Neural progenitor cell (in vitro differentiated cells): ENCODE measurements at regions not wholly inside any gene's neighbourhood (a gene's known extent, or its start where the extent isn't known, plus 50 kb on each side); places are given as distances from the start of the nearest gene placed in this dataset.

Experiments
- DNase-seq: peaks from one replicate; pipeline ENCODE4 v3.0.0-alpha.2; 2016; ENCODE audit warnings: low spot score
- H2AFZ ChIP-seq: fragments of 200-600 bp; sonication (generic); replicated peaks from 2 replicates; pipeline ENCODE4 v1.6.1; 2016; ENCODE audit warnings: antibody characterized with exemption
- H3F3A ChIP-seq: fragments of 200-600 bp; sonication (generic); 2 replicates; pipeline ENCODE4 v1.6.1; 2016; ENCODE audit warnings: antibody characterized with exemption, low read depth
- H3K27ac ChIP-seq: fragments of 200-600 bp; sonication (generic); 2 replicates; pipeline ENCODE4 v1.5.1; 2016; ENCODE audit warnings: mild to moderate bottlenecking
- H3K27me3 ChIP-seq: fragments of 200-600 bp; sonication (generic); 2 replicates; pipeline ENCODE4 v1.6.1; 2016; ENCODE audit warnings: mild to moderate bottlenecking, moderate library complexity
- H3K36me3 ChIP-seq: fragments of 200-600 bp; sonication (generic); 2 replicates; pipeline ENCODE4 v1.5.1; 2016
- H3K4me1 ChIP-seq: fragments of 200-600 bp; sonication (generic); 2 replicates; pipeline ENCODE4 v1.6.1; 2016; ENCODE audit warnings: mixed run types
- H3K4me2 ChIP-seq: fragments of 200-600 bp; sonication (generic); 2 replicates; pipeline ENCODE4 v1.6.1; 2016
- H3K4me3 ChIP-seq: fragments of 200-600 bp; sonication (generic); 2 replicates; pipeline ENCODE4 v1.5.1; 2016
- H3K79me2 ChIP-seq: fragments of 200-600 bp; sonication (generic); 2 replicates; pipeline ENCODE4 v1.6.1; 2016; ENCODE audit warnings: low read depth
- H3K9ac ChIP-seq: fragments of 200-600 bp; sonication (generic); 2 replicates; pipeline ENCODE4 v1.6.1; 2016
- H3K9me3 ChIP-seq: fragments of 200-600 bp; sonication (generic); 2 replicates; pipeline ENCODE4 v1.5.1; 2016; ENCODE audit warnings: low read depth
- H4K20me1 ChIP-seq: fragments of 200-600 bp; sonication (generic); 2 replicates; pipeline ENCODE4 v1.6.1; 2016; ENCODE audit warnings: low read depth
- H3K27ac Mint-ChIP-seq: 3 replicates; pipeline ENCODE4 v1.8.0; 2021; ENCODE audit warnings: mixed read lengths
- H3K27me3 Mint-ChIP-seq: 2 replicates; pipeline ENCODE4 v1.8.0; 2022; ENCODE audit warnings: low read depth, mild to moderate bottlenecking, inconsistent platforms, moderate library complexity, mixed read lengths; ENCODE audit not compliant: insufficient read depth
- H3K36me3 Mint-ChIP-seq: 3 replicates; pipeline ENCODE4 v1.8.0; 2021; ENCODE audit warnings: mixed read lengths
- H3K4me1 Mint-ChIP-seq: 3 replicates; pipeline ENCODE4 v1.8.0; 2021; ENCODE audit warnings: mixed read lengths
- H3K4me3 Mint-ChIP-seq: 3 replicates; pipeline ENCODE4 v1.8.0; 2021; ENCODE audit warnings: mild to moderate bottlenecking, moderate library complexity, mixed read lengths
- H3K9me3 Mint-ChIP-seq: 3 replicates; pipeline ENCODE4 v1.8.0; 2020; ENCODE audit warnings: mixed read lengths
- EZH2 ChIP-seq: fragments of 200-600 bp; sonication (generic); IDR thresholded peaks from 2 replicates; pipeline ENCODE4 v1.6.1; 2017; ENCODE audit warnings: antibody characterized with exemption, mild to moderate bottlenecking, moderate library complexity
- EZH2phosphoT487 ChIP-seq: fragments of 200-600 bp; sonication (generic); IDR thresholded peaks from 2 replicates; pipeline ENCODE4 v1.6.1; 2017; ENCODE audit warnings: antibody characterized with exemption
- TF ChIP-seq, protein P1 (sequence below): fragments of 200-600 bp; sonication (generic); IDR thresholded peaks from 2 replicates; pipeline ENCODE4 v1.5.1; 2017; ENCODE audit warnings: antibody characterized with exemption, mild to moderate bottlenecking

DNA sequence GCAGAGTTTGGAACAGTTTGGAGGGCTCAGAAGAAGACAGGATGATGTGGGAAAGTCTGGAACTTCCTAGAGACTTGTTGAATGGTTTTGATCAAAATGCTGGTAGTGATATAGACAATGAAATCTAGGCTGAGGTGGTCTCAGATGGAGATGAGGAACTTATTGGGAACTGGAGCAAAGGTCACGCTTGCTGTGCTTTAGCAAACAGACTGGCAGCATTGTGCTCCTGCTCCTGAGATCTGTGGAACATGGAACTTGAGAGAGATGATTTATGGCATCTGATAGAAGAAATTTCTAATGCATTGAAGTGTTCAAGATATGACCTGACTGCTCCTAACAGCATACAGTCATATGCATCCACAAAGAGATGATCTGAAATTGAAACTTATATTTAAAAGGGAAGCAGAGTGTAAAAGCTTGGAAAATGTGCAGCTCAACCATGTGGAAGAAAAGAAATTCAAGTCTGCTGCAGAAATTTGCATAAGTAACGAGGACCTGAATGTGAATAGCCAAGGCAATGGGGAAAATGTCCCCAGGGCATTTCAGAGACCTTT is 186.9 kb upstream of the PHYHIPL start:
- Histone ChIP-seq H3K4me3 (no peak overlapping the region), H3K36me3 (no peaks in the 10 kb centered on the region), H3F3A (no peaks in the 10 kb centered on the region), H3K9ac (no peak overlapping the region), H2AFZ (no peak overlapping the region), H4K20me1 (no peaks in the 10 kb centered on the region), H3K4me2 (no peak overlapping the region), H3K9me3 (no peaks in the 10 kb centered on the region), H3K27me3 (no peaks in the 10 kb centered on the region), H3K4me1 (no peaks in the 10 kb centered on the region), H3K27ac (no peak overlapping the region), H3K79me2 (no peaks in the 10 kb centered on the region)
- no peak for DNase-seq
- H3K36me3 Mint-ChIP-seq: peaks cover 4% of the 10 kb centered on the region
- TF ChIP-seq, protein P1, sequence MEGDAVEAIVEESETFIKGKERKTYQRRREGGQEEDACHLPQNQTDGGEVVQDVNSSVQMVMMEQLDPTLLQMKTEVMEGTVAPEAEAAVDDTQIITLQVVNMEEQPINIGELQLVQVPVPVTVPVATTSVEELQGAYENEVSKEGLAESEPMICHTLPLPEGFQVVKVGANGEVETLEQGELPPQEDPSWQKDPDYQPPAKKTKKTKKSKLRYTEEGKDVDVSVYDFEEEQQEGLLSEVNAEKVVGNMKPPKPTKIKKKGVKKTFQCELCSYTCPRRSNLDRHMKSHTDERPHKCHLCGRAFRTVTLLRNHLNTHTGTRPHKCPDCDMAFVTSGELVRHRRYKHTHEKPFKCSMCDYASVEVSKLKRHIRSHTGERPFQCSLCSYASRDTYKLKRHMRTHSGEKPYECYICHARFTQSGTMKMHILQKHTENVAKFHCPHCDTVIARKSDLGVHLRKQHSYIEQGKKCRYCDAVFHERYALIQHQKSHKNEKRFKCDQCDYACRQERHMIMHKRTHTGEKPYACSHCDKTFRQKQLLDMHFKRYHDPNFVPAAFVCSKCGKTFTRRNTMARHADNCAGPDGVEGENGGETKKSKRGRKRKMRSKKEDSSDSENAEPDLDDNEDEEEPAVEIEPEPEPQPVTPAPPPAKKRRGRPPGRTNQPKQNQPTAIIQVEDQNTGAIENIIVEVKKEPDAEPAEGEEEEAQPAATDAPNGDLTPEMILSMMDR: no peak
- no peak overlapping the region for H3K4me3 Mint-ChIP-seq
- no peak overlapping the region for H3K27ac Mint-ChIP-seq
- H3K4me1 Mint-ChIP-seq: peaks cover 23% of the 10 kb centered on the region
- peaks cover 2% of the 10 kb centered on the region for H3K27me3 Mint-ChIP-seq
- H3K9me3 Mint-ChIP-seq: peaks cover 11% of the 10 kb centered on the region

GRCh38 chr10:58990693-58991092 is 185.8 kb upstream of the PHYHIPL start:
- H3K27me3 Mint-ChIP-seq: peaks cover 4% of the 10 kb centered on the region
- H3K27ac Mint-ChIP-seq: no peak overlapping the region
- no peaks in the 10 kb centered on the region for H3K4me1 ChIP-seq
- no peaks in the 10 kb centered on the region for H3K27me3 ChIP-seq
- H3F3A ChIP-seq: no peaks in the 10 kb centered on the region
- H3K4me3 Mint-ChIP-seq: no peak overlapping the region
- peaks cover 4% of the 10 kb centered on the region for H3K36me3 Mint-ChIP-seq
- no peak overlapping the region for H3K27ac ChIP-seq
- H3K9me3 Mint-ChIP-seq: peaks cover 11% of the 10 kb centered on the region
- H2AFZ ChIP-seq: no peak overlapping the region
- no peaks in the 10 kb centered on the region for H3K36me3 ChIP-seq
- peaks cover 24% of the 10 kb centered on the region for H3K4me1 Mint-ChIP-seq
- no peaks in the 10 kb centered on the region for H4K20me1 ChIP-seq
- DNase-seq: no peak
- H3K9ac ChIP-seq: no peak overlapping the region
- H3K79me2 ChIP-seq: no peaks in the 10 kb centered on the region
- H3K9me3 ChIP-seq: no peaks in the 10 kb centered on the region
- no peak overlapping the region for H3K4me3 ChIP-seq
- TF ChIP-seq EZH2phosphoT487: no peak
- TF ChIP-seq, protein P1: no peak
- TF ChIP-seq EZH2: no peak
- H3K4me2 ChIP-seq: no peak overlapping the region

DNA sequence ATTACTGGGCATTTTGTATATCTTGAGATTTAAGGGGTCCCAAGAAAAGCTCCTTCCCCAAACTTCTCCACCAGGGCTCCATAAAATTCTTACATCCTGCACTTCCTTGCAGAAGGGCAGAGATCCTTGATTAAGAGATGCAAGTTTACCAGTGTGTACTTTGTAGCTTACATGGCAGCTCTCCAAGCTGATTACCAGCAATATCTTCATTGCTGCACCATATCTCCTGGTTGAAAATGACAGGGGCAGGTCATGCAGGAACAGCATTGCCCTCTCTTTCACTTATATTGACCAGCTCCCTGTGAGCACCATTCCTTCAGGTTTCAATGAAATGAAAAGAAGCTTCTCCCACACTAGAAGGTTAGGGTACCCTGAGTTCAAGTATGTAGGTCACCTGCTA is 184.6 kb upstream of the PHYHIPL start:
- H3K4me3 Mint-ChIP-seq: no peak overlapping the region
- Histone ChIP-seq H3F3A (no peaks in the 10 kb centered on the region), H3K9ac (no peak overlapping the region), H3K79me2 (no peaks in the 10 kb centered on the region), H3K4me3 (no peak overlapping the region), H3K4me1 (no peaks in the 10 kb centered on the region), H3K9me3 (no peaks in the 10 kb centered on the region), H3K27ac (no peak overlapping the region), H3K36me3 (no peaks in the 10 kb centered on the region), H3K4me2 (no peak overlapping the region), H4K20me1 (no peaks in the 10 kb centered on the region), H3K27me3 (no peaks in the 10 kb centered on the region), H2AFZ (no peak overlapping the region)
- peaks cover 2% of the 10 kb centered on the region for H3K27me3 Mint-ChIP-seq
- no peak overlapping the region for H3K27ac Mint-ChIP-seq
- peaks cover 4% of the 10 kb centered on the region for H3K36me3 Mint-ChIP-seq
- H3K4me1 Mint-ChIP-seq: peaks cover 24% of the 10 kb centered on the region
- no peak for TF ChIP-seq EZH2
- no peak for TF ChIP-seq EZH2phosphoT487
- TF ChIP-seq, protein P1: no peak
- peaks cover 11% of the 10 kb centered on the region for H3K9me3 Mint-ChIP-seq
- DNase-seq: no peak
